CMK (cell line): ENCODE measurements at regions not wholly inside any gene's neighbourhood (a gene's known extent, or its start where the extent isn't known, plus 50 kb on each side); places are given as distances from the start of the nearest gene placed in this dataset.
"Not testable (repeated sequence)": the region's sequence is repeated elsewhere in the genome, so short reads cannot be mapped to it uniquely, and the experiment has no call there.

ENCODE experiments used
- DNase-seq: peaks from one replicate; pipeline ENCODE4 v3.0.0-alpha.2; 2010; ENCODE audit warnings: low read depth

DNA sequence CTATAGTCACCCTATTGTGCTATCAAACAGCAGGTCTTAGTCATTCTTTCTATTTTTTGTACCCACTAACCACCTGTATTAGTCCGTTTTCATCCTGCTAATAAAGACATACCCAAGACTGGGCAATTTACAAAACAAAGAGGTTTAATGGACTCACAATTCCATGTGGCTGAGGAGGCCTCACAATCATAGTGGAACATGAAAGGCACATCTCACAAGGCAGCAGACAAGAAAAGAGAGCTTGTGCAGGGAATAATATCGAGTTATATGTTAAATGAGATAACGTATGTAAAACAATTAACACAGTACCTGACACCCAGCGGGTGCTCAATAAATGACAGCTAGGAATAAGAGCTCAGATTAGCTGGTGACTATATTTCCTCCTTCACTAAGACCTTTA is 88.1 kb upstream of the WDR44 start:
- DNase-seq = no peak

DNA sequence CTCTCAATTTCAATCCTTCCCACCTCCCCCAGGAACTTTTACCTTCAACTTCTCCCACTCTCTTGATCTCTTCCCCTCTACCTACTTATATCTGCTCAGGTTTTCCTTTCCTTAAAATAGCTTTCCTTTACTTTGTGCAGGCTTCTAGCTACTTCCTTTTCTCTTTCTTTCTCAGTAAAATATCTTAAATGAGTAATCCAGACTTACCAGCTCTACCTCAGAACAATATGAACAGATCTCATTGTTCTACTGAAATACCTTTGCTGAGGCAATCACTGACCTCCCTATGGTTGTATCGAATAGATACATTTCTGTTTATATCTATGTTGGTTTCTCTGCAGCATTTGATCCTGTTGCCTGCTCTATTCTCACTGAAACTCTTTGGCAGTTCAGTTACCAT is 86.7 kb upstream of the WDR44 start:
- no peak for DNase-seq

GRCh38 chrX:118261151-118261550 is 84.8 kb upstream of the WDR44 start:
- no peak for DNase-seq

GRCh38 chrX:118271775-118272174 is 74.1 kb upstream of the WDR44 start:
- DNase-seq = no peak

DNA sequence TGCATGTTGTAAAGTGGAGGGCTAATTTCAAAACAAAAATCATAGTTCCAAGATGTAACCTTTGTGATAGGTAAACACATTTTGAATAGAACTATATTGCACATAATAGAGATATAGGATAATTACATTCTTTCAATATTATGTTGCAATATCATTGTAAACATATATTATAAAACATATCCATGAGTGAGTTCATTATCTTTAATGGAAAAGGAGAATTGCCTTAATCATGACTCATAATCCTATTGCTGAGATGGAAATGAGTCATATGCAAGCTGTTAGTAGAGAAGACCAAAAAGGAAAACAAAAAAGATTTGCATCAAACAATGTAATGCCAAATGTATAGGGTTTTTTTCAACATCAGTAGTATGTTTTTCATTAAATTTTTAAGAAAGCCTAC is 73.7 kb upstream of the WDR44 start:
- DNase-seq = no peak

GRCh38 chrX:118286066-118286762 is 59.7 kb upstream of the WDR44 start:
- DNase-seq = no peak

DNA sequence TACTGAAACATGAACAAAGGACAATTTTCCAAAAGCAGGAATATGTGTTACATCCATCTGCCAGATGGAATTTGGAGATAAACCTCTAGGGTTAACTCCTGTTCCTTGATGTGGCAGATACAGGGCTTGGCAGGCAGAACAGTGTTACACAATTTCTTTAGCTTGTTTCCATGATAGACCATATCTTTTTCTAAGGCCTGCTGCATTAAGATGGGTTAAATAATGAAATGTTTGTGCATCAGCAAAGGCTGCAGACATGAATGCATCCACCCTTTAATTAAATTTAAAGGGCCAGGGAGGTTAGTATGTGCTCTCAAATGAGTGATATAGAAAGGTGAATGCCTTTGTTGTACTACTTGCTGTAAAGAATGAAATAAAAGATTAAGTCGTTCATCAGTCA is 50.1 kb upstream of the WDR44 start:
- DNase-seq = not testable (repeated sequence)
